ENCODE measurements at regions not wholly inside any gene's neighbourhood (a gene's known extent, or its start where the extent isn't known, plus 50 kb on each side); places are given as distances from the start of the nearest gene placed in this dataset.
A peak's percentile ranks its signal among the peaks of the same experiment; 100 is the strongest.

DNA sequence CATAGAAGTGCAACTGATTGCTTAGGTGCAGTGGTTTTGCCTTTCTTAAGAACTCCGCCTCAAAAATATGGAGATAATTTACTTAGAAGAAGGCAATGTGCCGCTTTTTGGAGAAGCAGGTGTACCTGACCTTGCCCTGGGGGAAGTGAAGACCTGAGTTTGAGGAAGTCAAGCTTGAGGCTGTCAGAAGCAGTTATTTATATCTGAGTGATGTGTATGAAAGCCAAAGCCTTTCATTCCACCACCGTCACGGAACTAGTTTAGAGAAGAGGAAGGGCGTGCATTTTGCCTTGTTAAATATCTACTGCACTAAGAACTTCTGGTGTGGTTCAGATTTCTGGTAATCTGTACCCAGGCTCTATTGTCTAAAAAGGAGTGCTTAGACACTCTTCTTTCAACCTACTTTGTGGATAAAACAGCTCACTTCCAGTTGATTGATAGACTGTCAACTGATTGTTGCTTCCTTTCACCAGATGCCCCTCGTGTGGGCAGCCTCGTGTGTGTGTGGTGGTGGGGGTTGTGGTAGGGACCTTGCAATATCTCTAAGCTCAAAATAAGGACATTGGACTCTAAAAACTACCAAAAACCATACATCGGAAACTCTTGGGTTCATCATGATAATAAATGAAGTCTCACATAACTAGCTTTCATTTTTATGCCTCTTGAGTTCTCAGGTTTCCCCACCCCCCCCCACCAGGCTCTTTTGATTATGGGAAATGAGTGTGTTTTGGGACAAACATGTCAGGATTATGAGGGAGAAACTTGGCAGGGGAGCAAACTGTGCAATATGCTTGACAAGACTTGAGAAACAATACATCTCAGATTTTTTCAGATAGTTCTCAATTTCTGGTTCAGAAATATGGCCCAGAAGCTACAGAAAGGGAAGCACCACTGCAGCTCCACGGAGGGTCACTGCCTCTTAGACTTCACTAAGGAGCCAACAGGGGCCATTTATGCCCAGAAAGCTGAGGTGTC, 78.6 kb downstream of the ARF6 start:
- peak; percentile 42 for DNase-seq

DNA sequence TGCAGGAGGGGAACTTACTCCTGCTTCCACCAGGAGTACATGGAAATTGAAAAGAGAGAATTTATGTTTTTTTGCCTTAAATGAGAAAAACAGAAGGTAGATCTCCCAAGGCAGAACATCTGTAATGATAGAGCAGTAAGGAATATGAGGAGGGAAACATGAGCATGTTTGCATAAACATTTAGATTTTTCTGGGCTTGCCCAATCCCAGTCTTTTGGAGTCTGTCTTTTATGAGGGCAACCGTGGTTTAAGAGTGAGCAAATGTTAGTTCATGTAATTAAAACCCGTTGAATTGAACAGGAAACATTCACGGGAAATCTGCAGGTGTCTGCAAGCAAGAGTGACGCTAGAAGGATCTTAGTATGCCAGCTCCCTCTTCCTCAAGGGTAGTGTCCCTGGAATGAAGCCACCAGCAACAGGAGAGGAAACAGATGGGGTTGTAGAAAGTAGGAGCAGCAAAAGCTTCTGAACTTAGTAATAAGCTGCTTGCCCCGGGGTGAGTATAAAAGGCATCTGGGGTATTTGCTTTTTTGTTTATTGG, 79.3 kb downstream of the ARF6 start:
- DNase-seq: no peak

DNA sequence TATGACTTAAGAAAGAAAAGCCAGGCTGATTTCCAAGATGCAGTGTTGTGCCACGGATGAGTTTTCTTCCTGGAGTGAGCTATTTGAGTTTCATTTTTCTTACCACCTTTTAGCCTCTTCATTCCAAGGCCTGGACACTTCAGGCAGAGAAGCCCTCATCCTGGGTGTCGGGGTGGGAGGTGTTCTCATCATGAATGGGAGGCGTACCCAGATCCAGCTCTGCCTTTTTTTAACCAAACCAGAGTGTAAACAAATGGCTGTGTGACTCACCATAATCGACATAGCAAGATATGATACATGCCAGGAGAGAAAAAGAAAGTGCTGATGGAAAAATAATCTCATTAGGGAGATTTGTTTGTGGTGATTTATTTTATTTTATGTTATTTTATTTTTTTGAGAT, 79.9 kb downstream of the ARF6 start:
- DNase-seq: peak; percentile 58

DNA sequence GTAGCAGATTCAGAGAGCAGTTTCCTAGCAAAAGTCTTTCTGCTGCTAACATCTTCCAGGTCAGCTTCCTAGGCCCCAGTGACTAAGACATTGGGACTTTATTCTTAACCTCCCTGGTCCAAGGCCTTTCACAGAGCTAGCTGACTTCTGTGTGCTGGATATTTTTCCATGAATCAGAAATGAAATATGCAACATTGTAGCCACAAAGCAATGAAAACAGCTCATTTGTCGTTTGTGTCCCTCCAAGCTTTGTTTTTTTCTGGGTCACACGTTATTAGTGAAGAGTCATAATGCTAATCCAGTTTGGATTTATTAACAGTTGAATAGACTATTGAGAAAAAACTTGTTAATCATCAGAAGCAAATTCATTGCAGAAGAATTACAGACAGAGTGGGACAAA, 82.4 kb downstream of the ARF6 start:
- DNase-seq: no peak

DNA sequence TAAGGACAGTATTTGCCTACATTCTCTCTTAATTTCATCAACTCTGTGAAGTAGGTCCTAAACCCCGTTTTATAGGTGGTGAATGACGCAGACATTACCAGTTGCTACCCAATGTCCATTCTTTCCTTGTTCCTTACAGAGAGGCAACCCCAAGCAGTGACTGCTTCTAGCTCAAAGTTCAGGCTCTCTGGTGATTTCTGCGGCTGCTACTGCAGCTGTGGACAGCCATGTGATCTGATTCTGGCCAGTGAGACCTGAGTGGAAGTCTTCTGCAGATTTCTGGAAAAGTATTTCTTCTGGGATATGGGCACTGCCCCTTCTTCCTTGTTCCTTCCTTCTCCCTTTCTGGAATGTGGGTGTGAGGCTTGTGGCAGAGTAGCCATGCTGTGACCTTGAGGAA, 82.9 kb downstream of the ARF6 start:
- DNase-seq: no peak

DNA sequence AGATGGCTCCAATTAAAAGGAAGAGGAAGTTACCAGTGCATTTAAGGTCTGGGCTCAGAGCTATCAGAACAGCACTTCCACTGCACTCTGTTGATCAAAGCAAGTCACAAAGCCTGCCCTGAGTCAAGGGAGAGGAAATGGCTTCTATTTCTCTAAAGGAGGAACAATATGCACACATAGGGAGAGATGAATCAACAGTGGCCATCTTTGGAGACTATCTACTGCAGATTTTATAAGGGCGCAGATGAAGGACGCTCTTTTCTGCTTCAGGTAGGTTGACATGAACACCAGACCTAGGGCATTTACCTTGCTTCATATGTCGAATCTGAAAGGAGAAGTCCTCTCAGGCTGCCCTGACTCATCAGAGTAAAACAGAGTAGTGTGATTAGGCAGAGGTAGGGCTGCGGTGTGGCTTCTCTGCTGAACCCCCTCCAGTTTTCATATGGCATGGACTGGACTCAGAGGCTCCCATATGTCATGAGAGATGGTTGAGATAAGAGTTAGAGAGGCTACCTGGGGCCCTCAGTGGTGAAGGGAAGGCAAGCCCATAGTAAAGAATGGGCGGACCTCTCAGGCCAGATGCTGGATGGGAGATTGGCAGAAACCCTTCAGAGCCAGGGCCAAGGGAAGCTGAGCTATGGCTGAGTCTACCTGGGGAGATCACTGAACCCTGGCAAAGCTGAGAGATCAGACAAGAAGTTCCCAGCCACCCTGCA, 84.4 kb downstream of the ARF6 start:
- peak; percentile 62 for DNase-seq

DNA sequence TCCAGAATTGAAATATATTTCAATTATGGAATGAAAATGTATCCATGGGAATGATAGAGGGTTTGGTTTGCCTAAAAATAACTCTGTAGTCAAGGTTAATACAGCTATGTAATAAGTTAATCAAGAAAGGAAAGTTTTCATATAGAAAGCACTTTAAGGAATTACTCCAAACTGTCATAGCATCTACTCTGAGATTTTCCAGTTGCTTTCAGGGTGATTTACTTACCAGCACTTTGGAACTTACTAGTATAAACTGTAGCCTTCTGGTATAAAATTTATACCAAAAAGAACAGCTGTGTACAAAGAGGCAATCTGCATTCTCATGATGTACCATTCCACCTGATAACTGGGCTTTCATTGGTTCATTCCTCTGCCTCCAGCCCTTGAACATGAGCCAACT, 87.1 kb downstream of the ARF6 start:
- DNase-seq: no peak

DNA sequence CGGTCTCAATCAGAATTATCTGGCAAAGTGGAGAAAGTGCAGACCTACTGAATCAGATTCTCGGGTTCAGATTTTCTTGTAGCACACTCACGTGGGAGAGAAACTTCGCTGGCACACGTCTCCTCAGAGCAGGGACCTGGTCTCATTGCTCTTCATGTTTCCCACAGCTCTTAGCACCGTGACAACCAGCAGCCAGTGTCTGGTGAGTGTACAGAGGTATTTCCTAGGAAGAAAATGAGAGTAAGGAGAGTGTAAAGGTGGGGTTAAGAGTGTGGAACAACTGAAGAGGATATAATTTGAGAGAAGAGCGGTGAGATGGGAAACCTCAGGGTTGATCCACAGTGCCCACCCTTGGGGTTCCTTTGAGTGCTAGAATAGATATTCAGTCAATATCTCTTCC, 89.2 kb downstream of the ARF6 start:
- no peak for DNase-seq

DNA sequence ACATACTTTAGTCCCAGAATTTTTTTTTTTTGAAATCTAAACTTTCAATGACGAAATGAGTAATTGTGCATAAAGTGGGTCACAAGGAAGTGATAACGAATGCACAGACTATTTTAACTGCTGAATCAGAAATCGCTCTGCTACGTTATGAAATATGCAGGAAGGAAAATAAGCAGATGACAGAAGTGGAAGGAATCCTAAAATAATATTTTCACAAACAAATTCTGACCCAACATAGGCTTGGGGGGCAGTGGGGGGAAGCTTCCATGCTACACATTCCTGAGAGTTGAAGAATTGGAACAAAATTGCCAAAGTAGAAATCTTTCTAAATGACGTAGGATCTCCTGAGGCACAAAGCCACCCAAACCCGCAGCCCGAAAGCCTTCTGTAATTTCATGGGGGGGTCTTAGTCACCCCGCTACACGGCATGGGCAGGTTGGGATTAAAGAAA, 89.6 kb downstream of the ARF6 start:
- DNase-seq: peak; percentile 25

DNA sequence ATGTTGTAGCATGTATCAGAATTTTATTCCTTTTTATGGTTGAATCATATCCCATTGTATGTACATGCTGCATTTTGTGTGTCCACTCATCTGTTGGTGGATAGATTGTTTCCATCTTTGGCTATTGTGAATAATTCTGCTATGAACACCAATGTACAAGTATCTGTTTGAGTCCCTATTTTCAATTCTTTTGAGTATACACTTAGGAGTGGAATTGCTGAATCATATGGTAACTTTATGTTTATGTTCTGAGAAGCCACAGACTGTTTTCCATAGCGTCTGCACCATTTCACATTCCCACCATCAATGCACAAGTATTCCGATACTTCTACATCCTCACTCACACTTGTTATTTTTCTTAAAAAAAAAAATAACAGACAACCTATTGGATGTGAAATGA, 91.5 kb downstream of the ARF6 start:
- peak; percentile 25 for DNase-seq

DNA sequence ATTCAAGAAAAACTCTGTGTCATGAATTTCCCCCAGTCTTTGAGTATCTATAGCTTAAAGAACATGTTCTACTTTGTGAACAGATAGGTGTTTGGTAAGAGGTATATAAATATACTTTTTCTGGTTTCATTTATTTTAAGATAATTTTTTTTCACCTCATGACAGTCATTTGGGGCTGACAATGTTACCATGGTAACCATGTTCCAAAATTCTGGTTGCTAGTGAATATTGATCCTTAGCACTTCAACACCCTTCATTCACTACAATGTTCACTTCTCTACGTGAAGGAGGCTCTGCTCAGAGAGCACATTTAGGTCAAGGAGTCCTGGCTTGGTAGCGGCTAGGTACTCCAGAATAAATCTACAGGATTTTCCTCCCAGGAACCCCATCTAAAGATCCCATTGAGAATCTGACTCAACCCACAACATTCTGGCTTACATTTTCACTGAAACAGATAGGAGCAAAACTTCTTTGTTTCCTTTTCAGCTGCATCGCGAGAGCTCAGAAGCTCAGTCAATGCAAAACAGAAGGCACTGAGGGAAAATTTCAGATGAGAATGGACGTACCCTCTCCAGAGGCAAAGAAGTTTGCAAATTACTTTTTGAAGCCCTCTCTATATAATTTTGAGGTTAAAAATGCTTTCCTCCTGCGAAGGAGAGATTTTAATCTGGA, 93.6 kb downstream of the ARF6 start:
- DNase-seq: no peak

DNA sequence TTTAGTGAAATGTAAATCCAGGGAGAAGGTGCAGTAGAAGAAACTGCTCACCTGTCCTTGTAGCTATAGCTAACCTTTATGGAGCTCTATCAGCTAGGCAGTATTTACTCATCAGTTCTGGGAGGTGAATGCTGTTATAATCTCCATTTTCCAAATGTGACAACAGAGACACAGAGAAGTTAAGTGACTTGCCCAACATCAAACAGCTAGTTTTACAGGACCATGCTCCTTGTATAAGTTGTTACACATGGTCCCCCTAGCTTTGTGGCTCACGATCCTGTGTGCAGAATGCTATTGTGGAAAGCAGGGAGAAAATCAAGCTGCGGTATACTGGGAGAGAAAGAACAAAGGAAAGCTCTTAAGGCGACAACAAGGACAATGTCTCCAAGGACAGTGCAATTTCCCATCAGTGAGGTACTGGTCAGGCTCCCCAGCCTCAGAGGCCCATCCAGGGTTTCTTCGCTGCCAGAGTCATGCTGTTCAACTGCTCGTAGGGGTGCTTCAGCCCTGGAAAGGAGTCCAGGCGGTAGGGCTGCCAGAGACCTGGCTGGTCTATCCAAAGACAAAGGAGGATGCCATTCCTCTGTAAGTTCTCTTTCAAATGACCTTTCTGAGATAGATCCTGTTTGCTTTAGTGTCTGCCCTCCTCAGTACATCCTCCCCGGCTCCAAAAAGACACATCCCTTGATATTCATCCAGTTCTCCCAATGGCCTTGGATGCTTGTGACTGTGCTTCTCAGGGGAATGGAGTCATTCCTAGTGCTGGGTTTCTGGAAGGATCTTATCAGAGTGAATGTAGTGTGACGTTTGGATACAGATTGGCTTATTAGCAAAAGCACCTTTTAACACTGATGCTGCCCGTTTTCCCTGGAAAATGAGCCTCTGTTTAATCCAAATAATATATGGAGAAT, 95.5 kb downstream of the ARF6 start:
- no peak for DNase-seq

DNA sequence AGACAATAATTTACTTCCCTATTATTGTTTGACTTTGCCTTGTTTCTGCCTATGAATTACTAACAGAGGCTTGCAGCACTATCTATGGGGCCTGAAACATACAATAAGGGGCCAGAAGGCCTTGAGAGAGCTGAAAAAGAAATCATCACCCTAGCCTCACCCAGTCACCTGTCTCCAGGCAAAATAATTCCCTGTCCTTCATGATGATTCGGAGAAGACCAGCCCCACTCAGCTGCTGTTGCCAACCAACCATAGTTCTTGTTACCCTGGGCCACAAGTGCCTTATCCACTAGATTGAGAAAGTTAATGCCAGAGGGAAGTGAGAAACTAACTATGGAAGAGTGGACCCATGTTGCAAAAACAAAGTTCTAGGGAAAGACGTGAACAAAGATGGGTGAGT, 97.1 kb downstream of the ARF6 start:
- DNase-seq: no peak

DNA sequence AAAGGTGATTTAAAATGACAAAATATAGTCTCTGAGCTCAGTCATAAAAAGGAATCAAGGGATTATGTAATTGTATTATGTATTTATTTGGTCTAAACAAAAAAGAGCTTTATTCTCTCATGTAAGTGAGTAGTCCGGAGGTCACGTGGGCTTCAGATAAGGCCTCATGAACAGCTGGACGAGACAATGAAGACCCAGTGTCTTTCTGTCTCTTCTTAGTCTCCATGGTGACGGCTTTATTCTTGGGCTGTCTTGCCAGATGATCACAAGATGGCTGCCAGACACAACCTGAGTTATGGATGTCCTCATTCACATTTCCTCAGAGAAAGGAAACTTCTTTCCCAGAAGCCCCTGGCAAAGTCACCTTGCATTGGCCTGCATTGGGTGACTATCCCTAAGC, 98.6 kb downstream of the ARF6 start:
- no peak for DNase-seq

DNA sequence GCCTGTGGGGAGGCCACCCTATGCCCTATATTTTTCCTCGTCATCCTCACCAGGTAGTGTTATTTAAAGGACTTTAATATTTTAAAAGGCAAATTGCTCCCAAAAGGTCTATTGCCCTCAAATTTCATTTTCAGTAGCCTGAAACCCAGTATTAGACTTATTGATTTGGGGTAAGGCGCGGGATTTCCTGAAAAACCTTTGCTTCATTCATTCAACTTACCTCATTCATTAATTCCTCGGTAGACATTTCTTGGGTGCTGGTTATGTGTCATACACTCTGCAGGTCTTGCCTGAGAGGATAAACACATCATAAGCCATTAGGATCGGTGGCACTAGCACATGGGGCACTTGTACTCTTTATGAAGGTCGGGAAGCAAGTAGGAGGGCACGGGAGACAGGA, 99.2 kb downstream of the ARF6 start:
- DNase-seq: no peak

DNA sequence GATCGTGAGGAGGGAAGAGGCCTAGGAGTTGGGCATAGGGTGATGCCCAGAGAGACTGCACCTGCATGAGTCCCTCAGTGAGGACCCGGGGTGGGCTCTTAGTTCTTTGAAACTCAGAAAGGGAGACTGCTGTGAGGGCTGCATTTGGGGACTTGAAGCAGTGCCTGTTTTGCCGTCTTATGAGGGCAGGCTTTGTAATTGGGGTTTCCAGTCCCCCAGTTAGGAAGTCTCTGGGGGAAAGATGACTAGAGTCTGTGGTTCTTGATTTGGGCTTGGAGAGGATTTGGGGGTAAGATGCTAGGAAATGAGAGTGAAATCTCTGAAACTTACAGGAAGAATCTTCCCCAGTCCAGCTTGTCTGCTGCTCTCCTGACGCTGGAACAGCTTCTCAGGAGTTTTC, 99.6 kb downstream of the ARF6 start:
- DNase-seq: no peak

DNA sequence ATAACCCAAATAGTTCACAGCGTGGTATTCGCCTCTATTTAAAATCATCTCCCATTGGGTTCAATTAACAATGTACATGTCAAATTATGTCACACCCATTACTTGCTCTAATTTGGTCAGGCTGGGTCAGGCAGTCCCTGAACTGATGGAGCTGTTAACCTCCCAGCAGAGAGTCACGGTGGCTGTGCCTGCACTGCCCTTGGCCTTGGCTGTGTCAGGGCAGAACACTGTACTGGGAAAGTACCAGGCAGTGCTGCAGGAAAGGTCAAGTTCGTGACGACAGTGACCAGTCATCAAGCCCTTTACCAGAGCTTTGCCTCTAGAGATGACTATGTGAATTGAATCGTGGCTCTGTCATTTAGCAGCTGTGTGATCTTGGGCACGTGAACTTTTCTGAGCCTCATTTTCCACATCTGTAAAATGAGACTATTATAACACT, 100.0 kb downstream of the ARF6 start:
- peak; percentile 50 for DNase-seq

DNA sequence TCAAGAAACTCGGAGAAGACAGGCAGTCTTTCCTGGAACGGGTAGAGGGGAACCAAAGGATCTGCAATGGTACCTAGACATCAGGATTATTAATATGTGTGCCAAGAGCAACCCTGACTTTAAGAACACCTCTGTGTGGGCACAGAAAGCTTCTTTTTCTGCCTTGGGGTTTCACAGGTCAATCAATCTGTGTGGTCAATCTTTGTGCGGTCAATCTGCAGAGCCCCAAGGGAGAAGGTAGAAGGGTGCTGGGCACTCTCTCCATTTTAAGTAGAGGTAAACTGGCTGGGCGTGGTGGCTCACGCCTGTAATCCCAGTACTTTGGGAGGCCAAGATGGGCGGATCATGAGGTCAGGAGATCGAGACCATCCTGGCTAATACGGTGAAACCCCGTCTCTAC, 100.7 kb downstream of the ARF6 start:
- DNase-seq: no peak

DNA sequence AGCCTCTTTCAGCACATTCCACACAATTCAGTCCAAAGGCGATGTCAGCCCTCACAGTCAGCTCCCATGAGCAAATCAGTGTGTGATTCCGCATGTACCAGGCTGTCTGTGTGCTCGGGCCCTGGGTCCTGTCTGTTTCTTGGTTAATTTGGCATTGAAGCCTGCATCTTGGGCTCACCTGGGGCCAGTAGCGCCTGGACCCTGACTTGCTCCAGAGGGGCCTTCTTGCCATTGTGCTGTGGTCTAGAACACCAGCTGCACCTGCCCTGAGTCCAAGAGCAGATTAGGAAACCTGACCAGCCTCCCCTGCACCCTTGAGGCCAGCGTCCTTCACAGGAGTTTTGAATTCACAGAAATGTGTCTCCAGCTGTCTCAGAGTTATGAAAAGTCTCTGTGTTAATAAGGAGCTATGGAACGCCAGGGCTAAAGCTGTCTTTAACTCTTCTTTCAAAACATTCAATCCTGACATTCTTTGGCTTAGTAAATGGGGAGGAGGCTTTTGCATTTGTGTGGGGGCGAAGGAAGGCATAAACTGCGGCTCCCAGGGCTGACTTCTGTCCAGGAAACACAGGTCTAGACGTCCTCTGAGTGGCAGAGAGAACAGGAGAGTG, 102.2 kb downstream of the ARF6 start:
- DNase-seq: no peak

DNA sequence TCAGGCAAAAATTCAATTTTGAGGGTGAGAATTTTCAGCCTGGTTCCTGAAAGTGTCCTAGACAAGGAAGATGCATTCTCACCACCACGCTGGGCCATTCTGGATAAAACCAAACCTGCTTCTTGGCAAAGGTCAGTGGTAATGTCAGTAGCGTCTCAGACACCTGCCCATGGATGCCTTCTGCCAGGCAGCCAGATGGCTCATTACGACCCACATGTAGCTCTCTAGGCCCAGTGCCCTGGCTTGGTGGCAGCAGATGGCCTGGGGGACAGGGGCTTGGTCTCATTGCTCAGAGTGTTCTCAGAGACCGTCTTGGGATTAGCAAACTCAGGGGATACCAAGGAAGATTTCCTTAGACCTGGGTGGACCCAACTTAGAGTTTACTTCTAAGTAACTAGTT, 105.1 kb downstream of the ARF6 start:
- no peak for DNase-seq

DNA sequence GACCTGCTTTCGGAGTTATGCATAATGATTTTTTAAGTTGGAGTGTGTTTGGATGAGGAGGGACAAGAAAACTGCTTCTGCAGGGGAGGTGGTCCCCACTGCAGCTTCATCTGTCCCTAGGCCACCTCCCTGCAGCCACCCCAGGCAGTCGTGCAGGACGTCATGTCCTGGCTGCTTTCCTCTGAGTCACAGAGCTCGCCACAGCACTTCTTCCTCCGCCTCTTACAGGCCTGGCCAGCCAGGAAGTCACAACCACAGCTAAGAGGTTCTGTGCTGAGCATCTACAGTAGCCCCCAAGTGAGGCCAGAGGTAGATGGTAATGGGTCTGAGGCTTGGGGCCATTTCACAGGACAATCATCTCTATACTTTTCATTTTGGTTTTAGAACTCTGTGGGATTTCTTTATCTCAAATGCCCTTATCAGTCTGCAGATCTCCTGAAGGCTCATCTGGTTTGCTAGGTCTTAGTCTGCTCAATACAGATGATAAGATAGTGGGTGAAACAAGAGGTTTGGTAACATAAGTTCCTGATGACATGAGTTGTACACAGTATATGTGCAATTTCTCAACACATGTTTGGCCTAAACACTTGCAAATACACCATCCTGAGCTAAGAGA, 106.4 kb downstream of the ARF6 start:
- peak; percentile 76 for DNase-seq

Data from stimulated activated CD4-positive, alpha-beta T cell treated with anti-CD3 and anti-CD28 coated beads, Interleukin-4, amount 100 ng/mL, for 24 hours (primary cell).